ENCODE measurements at regions not wholly inside any gene's neighbourhood (a gene's known extent, or its start where the extent isn't known, plus 50 kb on each side); places are given as distances from the start of the nearest gene placed in this dataset.

DNA sequence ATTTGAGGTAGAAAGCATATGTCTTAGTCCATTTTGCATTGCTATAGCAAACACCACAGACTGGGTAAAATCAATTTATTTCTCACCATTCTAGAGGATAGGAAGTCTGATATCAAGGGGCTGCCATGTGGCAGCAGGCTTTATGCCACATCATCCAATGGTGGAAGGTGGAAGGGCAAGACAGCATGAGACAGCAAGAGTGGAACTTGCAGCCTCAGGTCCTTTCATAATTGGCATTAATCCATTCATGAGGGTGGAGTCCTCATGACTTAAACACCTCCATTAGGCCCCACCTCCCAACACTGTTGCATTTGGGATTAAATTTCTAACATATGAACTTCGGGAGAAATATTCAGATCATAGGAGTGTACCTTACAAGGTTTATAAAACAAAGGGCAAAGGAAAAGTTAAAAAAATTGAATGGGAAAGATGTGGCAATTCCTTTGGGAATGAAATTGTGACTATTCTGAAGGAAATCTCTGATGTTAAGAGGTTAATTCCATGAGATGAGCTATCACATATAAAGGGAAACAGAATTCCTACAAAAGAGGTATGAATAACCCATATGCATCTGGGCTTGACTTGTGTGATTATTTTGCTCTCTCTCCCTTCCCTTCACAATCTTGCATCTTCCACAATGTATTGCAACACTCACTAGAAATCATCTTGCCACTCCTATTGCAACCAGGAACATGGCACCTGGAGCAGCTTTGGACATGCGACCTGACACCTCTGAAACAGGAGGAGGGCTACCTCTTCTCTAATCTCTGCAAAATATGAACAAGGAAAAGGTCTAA lies 507.8 kb downstream of the EPHA4 start:
- in situ Hi-C loops (cut with MboI; ENCODE audit: low pct_unique_long_range_greater_than_20kb, low sequenced_read_pairs): no loop called here
- no peak for DNase-seq

DNA sequence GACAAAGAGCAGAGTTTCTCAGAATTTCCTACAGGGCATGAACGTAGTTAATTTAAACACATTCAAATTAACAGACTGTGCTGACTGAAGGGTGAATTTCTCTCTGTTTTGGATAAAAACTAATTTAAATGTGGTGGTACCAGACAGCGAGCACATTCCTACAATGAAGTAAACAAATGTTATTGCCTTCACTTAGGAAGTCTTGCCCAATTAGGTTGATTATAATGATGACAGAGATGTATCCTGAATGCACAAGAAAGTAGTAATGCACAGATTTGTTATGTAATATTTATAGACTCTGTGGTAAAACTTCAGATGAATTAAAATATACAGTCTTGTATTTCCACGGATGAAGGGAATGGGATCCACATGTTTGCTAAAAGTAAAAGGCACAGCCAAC lies 507.2 kb downstream of the EPHA4 start:
- in situ Hi-C loops (cut with MboI; ENCODE audit: low pct_unique_long_range_greater_than_20kb, low sequenced_read_pairs): no loop called here
- DNase-seq: no peak

DNA sequence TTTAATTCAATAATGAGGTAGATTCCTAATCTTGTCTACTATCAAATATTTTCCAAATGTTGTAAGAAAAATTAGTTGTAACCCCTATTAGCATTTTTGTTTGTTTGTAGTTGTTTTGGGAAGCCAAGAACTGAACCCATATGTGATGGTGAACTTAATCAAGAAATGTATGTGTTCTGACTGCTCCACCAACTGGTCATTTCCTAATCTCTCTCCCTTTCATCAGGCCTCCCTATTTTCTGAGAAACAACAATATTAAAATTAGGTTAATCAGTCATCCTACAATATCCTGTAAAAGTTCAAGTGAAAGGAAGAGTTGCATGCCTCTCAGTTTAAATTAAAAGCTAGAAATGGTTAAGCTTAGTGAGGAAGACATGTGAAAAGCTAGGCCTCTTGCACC lies 504.0 kb downstream of the EPHA4 start:
- in situ Hi-C loops (cut with MboI; ENCODE audit: low pct_unique_long_range_greater_than_20kb, low sequenced_read_pairs): no loop called here
- DNase-seq: no peak

DNA sequence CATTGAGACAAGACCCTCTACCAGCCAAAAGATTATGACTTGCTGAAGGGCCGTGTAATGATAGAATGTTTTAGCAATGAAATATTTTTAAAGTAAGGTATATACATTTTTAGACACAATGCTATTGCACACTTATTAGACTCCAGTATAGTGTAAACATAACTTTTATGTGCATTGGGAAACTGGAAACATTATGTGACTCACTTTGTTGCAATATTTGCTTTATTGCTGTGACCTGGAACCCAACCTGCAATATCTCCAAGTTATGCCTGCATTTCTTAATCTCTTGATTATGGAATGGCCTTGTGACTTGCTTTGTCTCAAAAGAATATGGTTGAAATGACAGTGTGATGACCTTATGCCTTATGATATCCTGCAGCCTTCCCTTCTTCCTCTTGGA lies 502.0 kb downstream of the EPHA4 start:
- in situ Hi-C loops (cut with MboI; ENCODE audit: low pct_unique_long_range_greater_than_20kb, low sequenced_read_pairs): no loop called here

DNA sequence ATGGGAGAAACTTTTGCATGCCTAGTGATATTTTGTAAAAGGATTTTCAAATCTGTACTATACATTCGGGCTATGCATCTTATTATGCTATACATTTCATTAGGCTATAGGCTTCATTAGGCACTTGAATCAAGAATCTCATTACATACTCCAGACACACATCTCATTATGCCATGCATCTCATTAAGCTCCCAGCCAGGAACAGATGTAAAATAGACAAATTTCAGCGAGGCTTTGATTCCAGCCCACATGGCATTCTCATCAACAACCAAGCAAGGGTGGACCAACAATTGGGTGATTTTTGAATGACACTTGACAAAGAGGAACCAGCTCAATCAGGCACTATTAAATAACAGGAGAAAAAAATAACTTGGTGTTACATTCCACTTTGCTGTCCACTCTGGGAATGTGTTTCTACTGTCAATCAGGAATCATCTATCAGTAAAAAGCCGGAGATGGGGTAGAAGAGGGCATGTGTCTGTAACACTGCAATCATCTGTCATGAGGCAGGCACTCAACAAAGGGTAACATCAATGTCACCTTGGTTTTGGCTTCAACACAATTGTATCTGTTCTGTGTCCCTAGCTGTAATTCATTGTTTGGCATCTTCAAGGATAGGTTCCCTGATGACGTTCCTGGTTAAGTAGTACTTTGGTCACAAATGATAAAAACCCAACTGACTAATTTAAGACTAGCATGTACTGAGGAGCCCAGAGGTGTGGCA lies 498.6 kb downstream of the EPHA4 start:
- in situ Hi-C loops (cut with MboI; ENCODE audit: low pct_unique_long_range_greater_than_20kb, low sequenced_read_pairs): no loop called here
- no peak for DNase-seq

More for the DNA sequence above, 502.0 kb downstream of the EPHA4 start:
- DNase-seq: no peak

DNA sequence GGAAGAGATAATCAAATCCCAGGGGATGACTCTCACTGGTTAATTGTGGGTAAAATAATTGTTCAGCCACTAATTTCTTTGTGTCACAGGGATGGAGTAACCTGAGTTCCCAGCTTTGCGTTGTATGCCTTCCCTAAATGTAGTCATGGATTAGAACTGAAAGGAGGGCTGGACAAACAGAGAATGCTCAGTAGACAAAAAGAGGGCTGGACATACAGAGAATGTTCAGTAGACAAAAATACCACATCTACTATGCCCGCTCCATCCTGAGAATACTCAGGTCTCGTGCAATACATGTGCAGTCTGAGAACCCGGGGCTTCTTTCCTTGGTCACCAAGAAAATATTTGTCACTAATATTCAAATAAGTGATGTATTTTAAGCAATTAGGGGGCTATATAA lies 497.9 kb downstream of the EPHA4 start:
- in situ Hi-C loops (cut with MboI; ENCODE audit: low pct_unique_long_range_greater_than_20kb, low sequenced_read_pairs): no loop called here
- no peak for DNase-seq

DNA sequence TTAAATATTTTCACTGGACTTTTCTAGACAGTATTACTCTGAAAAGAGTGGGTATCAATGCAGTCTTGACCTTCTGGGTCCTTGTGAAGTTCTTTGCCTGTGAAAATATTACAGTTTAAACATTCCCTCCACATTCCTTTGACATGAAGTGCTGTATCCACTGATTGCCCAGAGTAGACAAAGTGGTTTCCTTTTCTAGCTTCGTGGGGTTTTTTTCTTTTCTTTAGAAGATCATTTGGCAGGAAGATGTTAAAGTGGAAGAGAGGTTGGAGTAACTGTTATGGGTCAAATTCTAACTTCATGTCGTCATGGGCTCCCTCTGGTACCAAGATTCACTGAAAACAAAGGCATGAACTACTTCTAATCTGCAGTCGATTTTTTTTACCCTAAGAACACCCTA lies 496.9 kb downstream of the EPHA4 start:
- in situ Hi-C loops (cut with MboI; ENCODE audit: low pct_unique_long_range_greater_than_20kb, low sequenced_read_pairs): no loop called here
- DNase-seq: no peak

DNA sequence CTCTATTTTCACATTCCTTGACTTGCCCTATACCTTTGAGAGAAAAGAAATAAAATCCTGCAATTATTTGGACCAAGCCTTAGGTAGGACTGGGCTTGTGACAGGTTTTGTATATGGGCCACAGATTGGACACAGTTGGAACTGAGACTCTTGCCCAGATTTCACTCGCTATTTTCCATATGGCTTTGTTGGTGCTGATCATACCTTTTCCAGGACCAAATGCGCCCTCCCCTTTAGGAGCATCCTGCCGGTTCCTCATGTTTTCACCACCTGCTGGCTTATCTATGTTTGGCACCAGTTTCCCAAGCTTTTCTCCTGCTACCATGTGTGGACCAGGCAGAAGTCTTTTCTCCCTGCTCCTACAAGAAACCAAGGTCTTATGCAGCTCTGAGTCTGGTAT lies 494.9 kb downstream of the EPHA4 start:
- no peak for DNase-seq
- in situ Hi-C loops (cut with MboI; ENCODE audit: low pct_unique_long_range_greater_than_20kb, low sequenced_read_pairs): no loop called here

DNA sequence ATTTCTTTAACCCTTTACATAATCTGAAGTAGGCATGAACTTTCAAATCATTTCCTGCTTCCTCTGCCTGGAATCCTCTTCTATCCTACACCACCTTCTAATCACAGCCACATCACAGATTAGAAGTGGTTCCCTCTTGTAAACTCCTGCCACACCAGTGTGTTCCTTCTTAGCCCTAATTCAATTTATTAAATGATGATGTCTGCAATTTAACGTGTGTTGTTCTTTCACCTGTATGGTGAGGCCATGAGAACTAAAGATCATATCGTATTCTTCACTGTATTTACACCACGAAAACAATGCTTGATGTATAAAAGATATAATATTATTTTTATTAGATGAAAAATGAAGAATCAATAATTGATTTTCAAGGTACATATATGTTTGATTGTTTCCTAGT lies 494.3 kb downstream of the EPHA4 start:
- in situ Hi-C loops (cut with MboI; ENCODE audit: low pct_unique_long_range_greater_than_20kb, low sequenced_read_pairs): no loop called here
- DNase-seq: no peak

DNA sequence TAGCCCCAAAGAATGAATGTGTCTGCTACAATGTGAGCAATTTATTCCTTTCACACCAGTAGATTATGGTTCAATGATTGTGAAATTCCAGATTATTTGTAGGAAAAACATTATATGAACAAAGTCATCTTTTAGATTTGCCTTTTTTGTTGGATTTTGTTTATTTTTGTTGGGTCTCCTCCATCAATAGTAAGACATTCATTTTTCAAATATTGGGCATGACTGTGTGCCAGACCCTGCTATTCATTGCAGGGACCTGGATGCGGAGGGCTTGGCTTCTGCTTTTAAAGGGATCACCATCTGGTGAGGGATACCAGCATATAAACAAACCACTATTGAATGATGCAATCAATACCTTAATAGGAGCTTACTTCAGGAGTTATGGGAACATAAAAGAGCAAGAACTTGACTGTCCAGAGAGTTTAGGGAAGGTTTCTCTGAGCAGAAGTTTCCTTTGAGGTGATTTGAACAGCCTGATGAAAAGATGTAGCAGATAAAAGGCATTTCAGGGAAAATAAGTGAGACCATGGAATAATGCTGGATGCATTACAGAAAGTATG lies 486.7 kb downstream of the EPHA4 start:
- in situ Hi-C loops (cut with MboI; ENCODE audit: low pct_unique_long_range_greater_than_20kb, low sequenced_read_pairs): no loop called here
- no peak for DNase-seq

DNA sequence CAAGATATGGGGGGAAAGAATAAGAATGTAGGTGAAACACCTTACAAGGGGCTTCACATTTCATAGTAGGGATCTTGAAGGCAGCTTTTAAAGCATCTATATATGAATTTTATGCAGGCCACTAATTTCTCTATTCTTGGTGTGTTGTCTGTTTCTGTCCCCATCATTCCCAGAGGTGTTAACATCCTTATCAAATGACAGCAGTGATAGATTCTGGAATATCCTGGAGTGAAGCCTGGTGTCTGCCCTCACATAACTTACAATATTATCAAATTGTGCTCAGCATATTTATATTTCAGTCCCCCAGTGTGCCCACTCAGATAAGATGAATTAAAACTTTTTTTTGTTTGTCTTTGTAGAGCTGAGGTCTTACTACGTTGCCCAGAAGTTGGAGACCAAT lies 486.2 kb downstream of the EPHA4 start:
- no peak for DNase-seq
- in situ Hi-C loops (cut with MboI; ENCODE audit: low pct_unique_long_range_greater_than_20kb, low sequenced_read_pairs): no loop called here

DNA sequence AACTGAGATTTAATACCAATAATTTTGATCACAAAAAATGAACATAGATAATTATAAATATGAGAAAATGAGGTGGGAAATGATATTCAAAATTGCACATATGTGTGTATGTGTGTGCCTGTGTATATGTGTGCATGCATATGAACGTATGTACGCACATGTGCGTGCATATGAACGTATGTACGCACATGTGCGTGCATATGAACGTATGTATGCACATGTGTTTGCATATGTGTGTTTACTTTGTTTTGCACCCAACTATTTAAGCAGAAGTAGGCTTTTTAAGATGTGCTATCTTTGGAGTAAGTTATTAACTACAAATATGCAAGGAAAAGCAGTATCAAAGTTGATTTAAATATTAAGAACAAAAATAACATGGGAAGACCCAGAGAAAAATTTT lies 484.3 kb downstream of the EPHA4 start:
- DNase-seq: no peak
- in situ Hi-C loops (cut with MboI; ENCODE audit: low pct_unique_long_range_greater_than_20kb, low sequenced_read_pairs): no loop called here

DNA sequence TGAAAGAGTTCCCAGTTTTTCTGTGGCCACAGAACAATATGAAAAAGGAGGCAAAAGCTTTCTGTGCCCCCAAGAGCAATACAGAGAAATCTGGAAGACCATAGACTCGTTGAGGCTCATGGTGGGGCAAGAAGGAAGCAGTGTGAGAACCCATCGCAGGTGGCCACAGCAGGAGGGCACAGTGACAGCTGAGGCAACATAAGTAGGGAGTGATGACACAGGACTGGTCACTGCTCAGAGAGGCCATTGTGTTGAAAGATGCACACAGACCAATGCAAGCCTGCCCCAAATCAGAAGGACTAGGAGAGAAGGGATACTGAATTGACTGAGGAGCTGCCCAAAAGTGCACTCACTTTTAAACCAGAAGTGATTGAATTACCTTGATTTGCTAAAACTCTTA lies 483.6 kb downstream of the EPHA4 start:
- in situ Hi-C loops (cut with MboI; ENCODE audit: low pct_unique_long_range_greater_than_20kb, low sequenced_read_pairs): no loop called here
- no peak for DNase-seq

DNA sequence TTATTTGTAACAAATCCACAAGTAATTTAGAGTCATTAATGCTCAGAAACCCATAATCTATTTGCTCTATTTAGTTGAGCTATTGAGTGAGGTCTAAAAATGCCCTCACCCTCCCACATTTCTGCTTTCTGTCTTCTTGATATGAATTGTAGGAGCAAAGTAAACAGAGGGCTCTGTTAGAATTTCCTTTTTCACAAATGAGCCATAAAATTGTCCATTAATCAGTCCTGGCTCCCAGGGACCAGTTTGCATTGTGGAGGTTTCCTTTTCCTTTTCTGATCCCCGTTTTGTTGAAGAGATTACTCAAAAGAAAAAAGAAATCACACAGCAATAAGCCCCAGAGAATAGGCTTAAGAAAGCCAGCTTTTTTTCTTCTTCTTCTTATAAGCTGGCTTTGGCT lies 476.7 kb downstream of the EPHA4 start:
- in situ Hi-C loops (cut with MboI; ENCODE audit: low pct_unique_long_range_greater_than_20kb, low sequenced_read_pairs): no loop called here
- no peak for DNase-seq

DNA sequence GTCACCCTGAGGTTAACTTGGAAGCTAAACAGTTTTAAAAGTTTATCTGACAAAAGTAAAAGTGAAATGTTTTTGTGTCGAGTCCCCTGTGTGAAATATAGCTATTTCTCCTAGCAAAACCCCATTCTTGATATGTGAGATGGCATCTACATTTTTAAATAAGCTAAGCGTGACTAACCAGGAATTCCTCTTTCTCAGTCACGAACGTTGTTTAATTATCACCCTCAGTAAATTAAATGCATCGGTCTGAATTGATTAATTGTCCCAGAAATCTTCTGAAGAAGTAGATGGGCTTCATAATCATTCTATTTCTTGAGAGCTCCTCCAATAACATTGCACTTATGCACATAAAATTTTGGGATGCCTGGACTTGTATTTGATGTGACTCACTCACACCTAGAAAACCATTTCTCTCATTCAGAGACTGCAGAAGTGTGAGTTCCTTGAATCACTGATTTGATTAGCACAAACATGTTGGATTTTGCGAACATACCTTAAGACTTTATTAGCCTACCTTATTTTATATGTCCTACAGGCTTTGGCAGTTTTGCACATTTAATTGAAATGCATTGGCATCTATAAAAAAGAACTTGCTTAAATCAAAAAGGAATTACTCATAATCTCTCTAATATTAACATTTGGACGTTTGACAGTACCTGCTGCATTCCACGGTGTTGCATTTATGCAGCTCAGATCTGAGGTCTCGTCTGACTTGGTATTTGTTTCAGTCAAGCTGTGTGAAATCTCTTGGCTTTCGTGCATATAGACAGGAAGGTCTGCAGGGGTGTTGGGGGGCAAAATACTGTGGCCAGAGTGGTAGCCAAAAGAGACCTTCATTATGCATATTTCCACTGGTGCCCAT lies 475.2 kb downstream of the EPHA4 start:
- no peak for DNase-seq
- in situ Hi-C loops (cut with MboI; ENCODE audit: low pct_unique_long_range_greater_than_20kb, low sequenced_read_pairs): no loop called here

DNA sequence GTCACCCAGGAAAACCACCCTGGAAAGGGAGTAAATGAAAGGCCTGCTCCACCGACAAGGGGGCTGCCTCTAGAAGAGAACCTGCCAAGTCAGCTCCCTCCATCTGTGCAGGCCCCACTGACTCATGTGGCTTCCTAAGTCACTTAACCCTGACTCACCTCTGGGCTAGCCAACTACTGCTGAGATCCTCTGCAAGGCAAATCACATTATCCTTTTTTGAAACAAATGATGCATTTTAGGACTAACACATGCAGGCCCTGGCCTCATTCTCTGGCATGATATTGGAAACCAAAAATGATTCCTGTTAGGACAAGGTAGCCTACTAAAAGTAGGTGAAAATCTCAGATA lies 474.6 kb downstream of the EPHA4 start:
- DNase-seq: no peak
- in situ Hi-C loops (cut with MboI; ENCODE audit: low pct_unique_long_range_greater_than_20kb, low sequenced_read_pairs): no loop called here

DNA sequence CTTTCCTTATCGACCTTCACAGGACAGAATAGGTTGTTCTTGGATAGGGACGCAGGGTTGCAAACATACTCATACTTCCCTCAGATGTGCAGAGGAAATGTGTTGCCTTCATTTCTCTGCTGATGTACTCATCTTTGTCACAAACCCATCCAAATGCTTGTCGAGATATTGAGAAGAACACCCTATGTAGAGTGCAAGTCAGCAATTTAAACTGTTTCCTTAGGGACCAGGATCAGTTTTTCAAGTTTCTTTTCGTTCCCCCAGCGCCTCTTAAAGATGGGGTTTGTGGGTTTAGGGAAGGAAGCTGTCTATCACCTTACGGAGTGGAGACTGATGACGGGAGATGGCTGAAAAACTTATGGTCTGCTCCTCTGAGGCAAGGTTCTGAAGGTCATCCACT lies 474.2 kb downstream of the EPHA4 start:
- DNase-seq: no peak
- in situ Hi-C loops (cut with MboI; ENCODE audit: low pct_unique_long_range_greater_than_20kb, low sequenced_read_pairs): no loop called here

DNA sequence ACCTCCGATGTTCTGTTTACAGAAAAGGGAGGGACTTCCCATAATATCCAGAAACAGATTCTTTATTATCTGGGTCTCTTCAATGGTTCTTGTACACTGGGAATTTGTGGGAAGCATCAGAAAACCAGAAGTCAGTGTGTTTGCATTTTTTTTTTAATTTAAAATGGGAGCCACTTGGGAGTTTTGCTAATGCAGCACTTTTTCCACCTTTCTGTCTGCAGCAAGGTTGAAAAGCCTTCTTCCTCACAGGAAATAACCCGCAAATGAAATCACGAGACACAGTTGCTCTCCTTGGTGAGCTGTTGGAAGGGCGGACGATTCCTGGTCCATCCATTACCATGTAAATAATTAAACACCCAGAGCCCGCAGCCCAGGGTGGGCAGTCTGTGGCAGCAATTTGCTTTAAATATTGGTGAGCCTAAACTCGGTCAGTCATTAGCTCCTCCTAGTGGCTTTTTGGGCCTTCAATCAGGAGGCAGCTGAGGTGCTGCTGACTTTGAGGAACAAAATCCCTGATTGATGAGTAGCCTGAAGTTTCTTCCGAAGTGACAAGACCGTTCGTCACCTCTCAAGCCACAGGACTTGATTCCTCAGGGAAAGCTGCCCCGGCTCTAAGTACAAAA lies 471.5 kb downstream of the EPHA4 start:
- in situ Hi-C loops (cut with MboI; ENCODE audit: low pct_unique_long_range_greater_than_20kb, low sequenced_read_pairs): no loop called here
- no peak for DNase-seq

DNA sequence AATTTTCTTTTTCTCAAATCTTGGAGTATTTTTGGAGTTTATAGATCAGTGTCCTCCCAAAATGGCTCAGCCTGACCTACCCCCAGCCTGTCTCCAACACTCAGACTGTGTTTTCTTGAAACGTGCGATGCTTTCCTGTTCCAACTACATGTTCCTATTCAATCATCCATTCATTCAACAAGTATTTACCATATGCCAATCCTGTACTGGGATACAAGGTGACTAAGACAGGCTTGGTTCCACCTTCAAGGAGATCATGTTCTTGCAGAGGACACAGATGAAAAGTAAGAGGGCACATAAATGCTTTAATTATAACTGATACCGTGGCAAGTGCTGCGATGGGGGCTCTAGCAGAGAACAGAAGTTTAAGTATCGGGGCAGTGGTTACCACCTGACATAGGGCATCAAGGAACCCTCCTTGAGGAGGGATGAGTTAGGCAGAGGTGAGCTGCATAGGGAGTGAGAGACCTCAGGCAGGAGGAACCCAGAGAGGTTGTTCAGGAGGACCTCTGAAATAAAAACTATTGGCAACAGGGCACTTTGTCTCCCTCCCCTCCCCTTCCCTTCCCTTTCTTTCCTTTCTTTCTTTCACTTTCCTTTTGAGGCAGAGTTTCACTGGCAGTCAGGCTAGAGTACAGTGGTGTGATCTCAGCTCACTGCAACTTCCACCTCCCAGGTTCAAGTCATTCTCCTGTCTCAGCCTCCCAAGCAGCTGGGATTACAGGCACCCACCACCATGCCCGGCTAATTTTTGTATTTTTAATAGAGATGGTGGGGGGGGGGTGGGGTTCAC lies 469.0 kb downstream of the EPHA4 start:
- in situ Hi-C loops (cut with MboI; ENCODE audit: low pct_unique_long_range_greater_than_20kb, low sequenced_read_pairs): no loop called here
- no peak for DNase-seq
